ENCODE measurements at regions not wholly inside any gene's neighbourhood (a gene's known extent, or its start where the extent isn't known, plus 50 kb on each side); places are given as distances from the start of the nearest gene placed in this dataset.
"Not testable (repeated sequence)": the region's sequence is repeated elsewhere in the genome, so short reads cannot be mapped to it uniquely, and the experiment has no call there.

DNA sequence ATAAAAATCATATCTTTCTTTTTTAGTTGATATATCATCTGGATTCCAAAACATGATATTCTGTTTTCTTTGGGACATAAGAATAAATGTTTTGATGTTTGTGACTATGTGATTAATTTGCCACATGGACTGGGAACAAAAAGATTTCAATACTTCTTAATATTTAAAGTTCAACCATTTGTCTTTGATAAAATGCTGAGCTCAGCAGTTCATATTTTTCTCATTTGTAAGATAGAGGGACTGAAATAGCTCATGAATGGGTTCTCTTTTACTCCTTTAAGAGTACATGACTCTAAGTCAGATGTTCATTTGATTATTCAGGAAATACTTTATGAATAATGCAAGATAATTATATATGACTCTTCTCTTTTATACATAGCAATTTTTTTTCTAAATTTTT lies 205.9 kb upstream of the FAM47A start:
- intact Hi-C loops (cut with DNase I), result no loop called here

GRCh38 chrX:34335376-34335775 lies 203.3 kb upstream of the FAM47A start:
- H3K27ac ChIP-seq (ENCODE audit: low read depth in 1 of 2, low read length in 2 of 2); H3K36me3 ChIP-seq (ENCODE audit: control insufficient read depth in 1 of 2, insufficient read depth in 2 of 2, low read length in 1 of 2); H3K4me3 ChIP-seq (ENCODE audit: low read length in 2 of 2); DNase-seq; H3K4me1 ChIP-seq (ENCODE audit: control insufficient read depth in 1 of 2, insufficient read depth in 2 of 2, low read length in 2 of 2); intact Hi-C loops (cut with DNase I); H3K9me3 ChIP-seq (ENCODE audit: control insufficient read depth, low read length); ATAC-seq (ENCODE audit: low FRiP score); H3K27me3 ChIP-seq (ENCODE audit: control insufficient read depth in 1 of 2, insufficient read depth in 2 of 2, low read length in 1 of 2): not testable (repeated sequence)
- 67 to 84% methylated on average over 2 of the region's 2 CpGs for WGBS, 2 donors

More for the DNA sequence above, 205.9 kb upstream of the FAM47A start:
- H3K36me3 ChIP-seq (ENCODE audit: control insufficient read depth in 1 of 2, insufficient read depth in 2 of 2, low read length in 1 of 2), result no peaks in the 10 kb centered on the region
- H3K4me3 ChIP-seq (ENCODE audit: low read length in 2 of 2), result no peak overlapping the region
- no peaks in the 10 kb centered on the region for H3K9me3 ChIP-seq (ENCODE audit: control insufficient read depth, low read length)
- H3K4me1 ChIP-seq (ENCODE audit: control insufficient read depth in 1 of 2, insufficient read depth in 2 of 2, low read length in 2 of 2), result no peaks in the 10 kb centered on the region
- DNase-seq, result no peak
- ATAC-seq (ENCODE audit: low FRiP score), result no peak
- H3K27me3 ChIP-seq (ENCODE audit: control insufficient read depth in 1 of 2, insufficient read depth in 2 of 2, low read length in 1 of 2), result no peaks in the 10 kb centered on the region
- H3K27ac ChIP-seq (ENCODE audit: low read depth in 1 of 2, low read length in 2 of 2), result no peak overlapping the region

GRCh38 chrX:34332334-34332733 lies 200.2 kb upstream of the FAM47A start:
- DNase-seq (no peak), ATAC-seq (ENCODE audit: low FRiP score) (no peak)
- Histone ChIP-seq H3K4me3 (ENCODE audit: low read length in 2 of 2) (no peak overlapping the region), H3K4me1 (ENCODE audit: control insufficient read depth in 1 of 2, insufficient read depth in 2 of 2, low read length in 2 of 2) (no peaks in the 10 kb centered on the region), H3K9me3 (ENCODE audit: control insufficient read depth, low read length) (no peaks in the 10 kb centered on the region), H3K27me3 (ENCODE audit: control insufficient read depth in 1 of 2, insufficient read depth in 2 of 2, low read length in 1 of 2) (no peaks in the 10 kb centered on the region), H3K36me3 (ENCODE audit: control insufficient read depth in 1 of 2, insufficient read depth in 2 of 2, low read length in 1 of 2) (no peaks in the 10 kb centered on the region), H3K27ac (ENCODE audit: low read depth in 1 of 2, low read length in 2 of 2) (no peak overlapping the region)
- intact Hi-C loops (cut with DNase I), result no loop called here
- WGBS, 2 donors, result 60 to 69% methylated on average over 2 of the region's 2 CpGs

DNA sequence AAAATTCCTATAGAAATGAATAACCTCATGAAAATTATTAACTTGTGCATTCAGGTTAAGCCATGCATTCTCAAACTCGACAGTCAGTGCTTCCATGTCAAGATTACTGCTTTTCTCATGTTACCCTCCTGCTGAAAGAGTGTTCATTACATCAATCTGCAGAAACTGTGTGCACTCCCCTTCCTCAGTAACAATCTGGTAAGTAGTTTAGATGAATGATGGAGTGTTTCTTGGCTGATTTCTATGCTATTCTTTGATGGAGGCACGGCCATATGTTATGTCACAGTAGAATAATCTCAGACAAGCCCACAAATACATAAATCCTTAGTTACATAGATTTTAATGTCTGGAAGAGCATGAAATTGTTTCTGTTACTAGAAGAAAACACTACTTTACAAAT lies 193.3 kb upstream of the FAM47A start:
- ATAC-seq (ENCODE audit: low FRiP score) (no peak), DNase-seq (no peak)
- no peaks in the 10 kb centered on the region for H3K36me3 ChIP-seq (ENCODE audit: control insufficient read depth in 1 of 2, insufficient read depth in 2 of 2, low read length in 1 of 2)
- H3K27ac ChIP-seq (ENCODE audit: low read depth in 1 of 2, low read length in 2 of 2), result no peak overlapping the region
- no peaks in the 10 kb centered on the region for H3K9me3 ChIP-seq (ENCODE audit: control insufficient read depth, low read length)
- no peaks in the 10 kb centered on the region for H3K27me3 ChIP-seq (ENCODE audit: control insufficient read depth in 1 of 2, insufficient read depth in 2 of 2, low read length in 1 of 2)
- WGBS, 2 donors, result 11 to 15% methylated on average over 2 of the region's 2 CpGs
- H3K4me1 ChIP-seq (ENCODE audit: control insufficient read depth in 1 of 2, insufficient read depth in 2 of 2, low read length in 2 of 2), result no peaks in the 10 kb centered on the region
- intact Hi-C loops (cut with DNase I), result no loop called here
- H3K4me3 ChIP-seq (ENCODE audit: low read length in 2 of 2), result no peak overlapping the region

GRCh38 chrX:34320424-34320823 lies 188.3 kb upstream of the FAM47A start:
- DNase-seq; intact Hi-C loops (cut with DNase I); H3K4me1 ChIP-seq (ENCODE audit: control insufficient read depth in 1 of 2, insufficient read depth in 2 of 2, low read length in 2 of 2); H3K9me3 ChIP-seq (ENCODE audit: control insufficient read depth, low read length); H3K36me3 ChIP-seq (ENCODE audit: control insufficient read depth in 1 of 2, insufficient read depth in 2 of 2, low read length in 1 of 2); H3K27ac ChIP-seq (ENCODE audit: low read depth in 1 of 2, low read length in 2 of 2); H3K4me3 ChIP-seq (ENCODE audit: low read length in 2 of 2); H3K27me3 ChIP-seq (ENCODE audit: control insufficient read depth in 1 of 2, insufficient read depth in 2 of 2, low read length in 1 of 2); ATAC-seq (ENCODE audit: low FRiP score): not testable (repeated sequence)
- 89 to 96% methylated on average over 16 of the region's 16 CpGs for WGBS, 2 donors

GRCh38 chrX:34300871-34301270 lies 168.8 kb upstream of the FAM47A start:
- DNase-seq, result no peak
- H3K27ac ChIP-seq (ENCODE audit: low read depth in 1 of 2, low read length in 2 of 2), result no peak overlapping the region
- intact Hi-C loops (cut with DNase I), result no loop called here

GRCh38 chrX:34299451-34299967 lies 167.4 kb upstream of the FAM47A start:
- Histone ChIP-seq H3K27me3 (ENCODE audit: control insufficient read depth in 1 of 2, insufficient read depth in 2 of 2, low read length in 1 of 2) (no peaks in the 10 kb centered on the region), H3K4me3 (ENCODE audit: low read length in 2 of 2) (no peak overlapping the region), H3K4me1 (ENCODE audit: control insufficient read depth in 1 of 2, insufficient read depth in 2 of 2, low read length in 2 of 2) (no peaks in the 10 kb centered on the region), H3K9me3 (ENCODE audit: control insufficient read depth, low read length) (no peaks in the 10 kb centered on the region), H3K36me3 (ENCODE audit: control insufficient read depth in 1 of 2, insufficient read depth in 2 of 2, low read length in 1 of 2) (no peaks in the 10 kb centered on the region), H3K27ac (ENCODE audit: low read depth in 1 of 2, low read length in 2 of 2) (no peak overlapping the region)
- intact Hi-C loops (cut with DNase I), result loop anchor here in 1 of 2 donors (5.0 kb wide), 1 partner anchor 867 kb away; no protein-coding TSS in a partner anchor
- no peak for ATAC-seq (ENCODE audit: low FRiP score)
- DNase-seq, result no peak
- 59 to 91% methylated on average over 2 of the region's 2 CpGs for WGBS, 2 donors

More at GRCh38 chrX:34300871-34301270, 168.8 kb upstream of the FAM47A start:
- 0 to 6% methylated on average over 1 of the region's 1 CpG for WGBS, 2 donors
- no peaks in the 10 kb centered on the region for H3K9me3 ChIP-seq (ENCODE audit: control insufficient read depth, low read length)
- no peaks in the 10 kb centered on the region for H3K36me3 ChIP-seq (ENCODE audit: control insufficient read depth in 1 of 2, insufficient read depth in 2 of 2, low read length in 1 of 2)
- no peak overlapping the region for H3K4me3 ChIP-seq (ENCODE audit: low read length in 2 of 2)
- no peak for ATAC-seq (ENCODE audit: low FRiP score)
- H3K27me3 ChIP-seq (ENCODE audit: control insufficient read depth in 1 of 2, insufficient read depth in 2 of 2, low read length in 1 of 2), result no peaks in the 10 kb centered on the region
- no peaks in the 10 kb centered on the region for H3K4me1 ChIP-seq (ENCODE audit: control insufficient read depth in 1 of 2, insufficient read depth in 2 of 2, low read length in 2 of 2)

GRCh38 chrX:34294665-34295064 lies 162.6 kb upstream of the FAM47A start:
- H3K36me3 ChIP-seq (ENCODE audit: control insufficient read depth in 1 of 2, insufficient read depth in 2 of 2, low read length in 1 of 2), result no peaks in the 10 kb centered on the region
- no peaks in the 10 kb centered on the region for H3K27me3 ChIP-seq (ENCODE audit: control insufficient read depth in 1 of 2, insufficient read depth in 2 of 2, low read length in 1 of 2)
- H3K9me3 ChIP-seq (ENCODE audit: control insufficient read depth, low read length), result no peaks in the 10 kb centered on the region
- no peak for ATAC-seq (ENCODE audit: low FRiP score)
- intact Hi-C loops (cut with DNase I), result loop anchor here in 1 of 2 donors (5.0 kb wide), 1 partner anchor 862 kb away; no protein-coding TSS in a partner anchor
- H3K4me3 ChIP-seq (ENCODE audit: low read length in 2 of 2), result no peak overlapping the region
- no peak overlapping the region for H3K27ac ChIP-seq (ENCODE audit: low read depth in 1 of 2, low read length in 2 of 2)
- H3K4me1 ChIP-seq (ENCODE audit: control insufficient read depth in 1 of 2, insufficient read depth in 2 of 2, low read length in 2 of 2), result no peaks in the 10 kb centered on the region
- DNase-seq, result no peak
- WGBS, 2 donors, result 87 to 96% methylated on average over 6 of the region's 6 CpGs

- Histone ChIP-seq H3K27ac (ENCODE audit: low read depth in 1 of 2, low read length in 2 of 2) (no peak overlapping the region), H3K4me3 (ENCODE audit: low read length in 2 of 2) (no peak overlapping the region), H3K9me3 (ENCODE audit: control insufficient read depth, low read length) (no peaks in the 10 kb centered on the region), H3K27me3 (ENCODE audit: control insufficient read depth in 1 of 2, insufficient read depth in 2 of 2, low read length in 1 of 2) (no peaks in the 10 kb centered on the region), H3K4me1 (ENCODE audit: control insufficient read depth in 1 of 2, insufficient read depth in 2 of 2, low read length in 2 of 2) (no peaks in the 10 kb centered on the region), H3K36me3 (ENCODE audit: control insufficient read depth in 1 of 2, insufficient read depth in 2 of 2, low read length in 1 of 2) (no peaks in the 10 kb centered on the region)
- 0 to 1% methylated on average over 2 of the region's 2 CpGs for WGBS, 2 donors
- DNase-seq (no peak), ATAC-seq (ENCODE audit: low FRiP score) (no peak)
- intact Hi-C loops (cut with DNase I), result no loop called here
Measured at GRCh38 chrX:34288782-34289181, 156.7 kb upstream of the FAM47A start.
